MM.1S (cell line): ENCODE measurements at regions not wholly inside any gene's neighbourhood (a gene's known extent, or its start where the extent isn't known, plus 50 kb on each side); places are given as distances from the start of the nearest gene placed in this dataset.

ENCODE experiments used
- CTCF ChIP-seq: fragments of 300-600 bp; sonication (generic); IDR thresholded peaks from 2 replicates; pipeline ENCODE4 v1.5.1; 2016; ENCODE audit warnings: antibody characterized with exemption, low read length, mixed read lengths
- EZH2 ChIP-seq: fragments of 300-600 bp; sonication (generic); optimal IDR thresholded peaks from 2 replicates; pipeline ENCODE3; 2017; ENCODE audit warnings: low read depth, mild to moderate bottlenecking, antibody characterized with exemption, low read length, mixed read lengths
- EZH2phosphoT487 ChIP-seq: fragments of 300-600 bp; sonication (generic); IDR thresholded peaks from 2 replicates; pipeline ENCODE4 v1.6.1; 2018; ENCODE audit warnings: antibody characterized with exemption, low read length

DNA sequence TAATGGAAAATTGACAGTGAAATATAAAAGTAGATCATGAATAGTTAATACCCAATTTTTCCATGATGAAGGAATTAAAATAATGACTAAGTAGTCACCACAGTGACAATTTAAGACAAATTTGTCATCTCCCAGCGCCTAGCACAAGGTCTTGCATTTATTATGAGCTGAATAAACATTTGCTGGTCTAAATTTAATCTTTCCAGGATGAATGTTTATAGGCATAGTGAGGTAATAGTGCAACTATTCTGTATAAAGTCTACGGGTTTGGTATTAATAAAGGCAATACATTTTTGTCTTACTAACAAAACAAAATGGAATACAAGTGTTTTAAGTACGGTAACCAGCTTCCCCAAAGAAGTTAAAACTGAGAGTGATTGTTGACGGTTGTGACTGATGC, 209.3 kb downstream of the CD47 start:
- no peak for TF ChIP-seq CTCF
- TF ChIP-seq EZH2 = no peak
- TF ChIP-seq EZH2phosphoT487 = no peak
